NCI-H2227 treated with DMSO at 0.1 percent for 48 hours (cell line): ENCODE measurements at regions not wholly inside any gene's neighbourhood (a gene's known extent, or its start where the extent isn't known, plus 50 kb on each side); places are given as distances from the start of the nearest gene placed in this dataset.

ENCODE experiments used
- DNase-seq: peaks from one replicate; lab custom pipeline; 2025; lab: John Stamatoyannopoulos, UW

GRCh38 chr6:165986914-165987482 lies 180.7 kb downstream of the TBXT start:
- no peak for DNase-seq

GRCh38 chr6:165986311-165986913 lies 181.2 kb downstream of the TBXT start:
- no peak for DNase-seq

- DNase-seq, result no peak
These were observed 181.8 kb downstream of the TBXT start for GRCh38 chr6:165985806-165986299.

- no peak for DNase-seq
These were observed 182.3 kb downstream of the TBXT start for GRCh38 chr6:165985281-165985805.

- DNase-seq, result no peak
These were observed 182.8 kb downstream of the TBXT start for GRCh38 chr6:165984729-165985275.

GRCh38 chr6:165983112-165984072 lies 184.3 kb downstream of the TBXT start:
- DNase-seq, result no peak

DNA sequence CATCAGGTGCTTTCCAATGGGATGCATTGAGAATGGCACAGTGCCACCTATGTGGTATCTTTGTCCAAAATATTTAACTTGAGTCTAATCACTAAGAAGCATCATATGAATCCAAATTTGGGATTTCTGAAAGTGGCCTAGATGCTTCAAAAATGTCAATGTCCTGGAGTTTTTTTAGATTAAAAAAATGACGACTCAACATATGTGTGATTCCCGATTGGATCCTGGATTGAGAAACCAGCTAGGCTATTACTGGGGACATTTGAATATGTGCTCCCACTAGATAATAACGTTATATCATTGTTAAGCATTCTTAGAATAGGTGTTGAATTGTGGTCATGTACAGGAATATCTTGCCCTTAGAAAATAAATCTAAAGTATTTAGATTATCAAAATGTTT lies 189.2 kb downstream of the TBXT start:
- no peak for DNase-seq

- DNase-seq, result no peak
These were observed 191.0 kb downstream of the TBXT start for GRCh38 chr6:165976684-165977083.

GRCh38 chr6:165974817-165975216 lies 192.8 kb downstream of the TBXT start:
- no peak for DNase-seq

DNA sequence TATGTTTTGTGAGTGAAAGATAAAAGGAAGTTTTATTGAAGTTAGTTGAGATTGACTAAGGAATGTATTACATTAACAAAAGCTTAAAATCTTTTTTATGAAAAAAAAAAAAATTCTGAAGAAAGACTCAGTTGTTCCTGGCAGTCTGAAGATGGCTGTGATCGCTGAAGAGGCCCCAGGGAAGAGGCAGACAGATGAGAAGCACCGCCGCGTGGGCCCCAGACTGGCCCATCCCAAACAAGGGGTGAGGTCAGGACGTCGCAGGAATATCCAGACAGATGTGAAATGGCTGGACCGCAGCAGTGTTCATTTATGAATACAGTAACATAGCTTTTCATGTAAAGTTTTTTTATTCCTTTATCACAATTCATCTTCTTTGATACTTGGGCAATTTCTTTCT lies 194.2 kb downstream of the TBXT start:
- DNase-seq, result no peak

GRCh38 chr6:165972139-165972802 lies 195.4 kb downstream of the TBXT start:
- DNase-seq, result no peak

DNA sequence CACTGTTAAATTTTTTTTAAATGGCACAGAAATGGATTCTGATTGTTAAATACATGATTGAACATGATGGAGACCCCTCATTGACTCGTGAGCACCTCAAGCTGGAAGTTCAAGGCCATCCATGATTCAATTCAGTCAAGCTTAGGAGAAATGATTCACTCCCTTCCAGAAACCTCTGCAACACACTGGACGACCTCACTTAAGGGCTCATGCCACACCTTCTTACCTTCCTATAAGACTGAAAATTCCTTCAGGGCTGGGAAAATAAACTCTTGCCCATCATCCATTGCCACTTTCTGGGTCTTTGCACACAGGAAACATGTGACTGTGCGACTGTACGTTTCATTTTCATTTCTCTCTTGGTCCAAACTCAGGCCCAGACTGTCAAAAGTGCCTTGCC lies 196.4 kb downstream of the TBXT start:
- DNase-seq, result no peak

GRCh38 chr6:165970001-165970400 lies 197.7 kb downstream of the TBXT start:
- DNase-seq, result no peak

GRCh38 chr6:165969184-165969583 lies 198.5 kb downstream of the TBXT start:
- DNase-seq, result no peak

DNA sequence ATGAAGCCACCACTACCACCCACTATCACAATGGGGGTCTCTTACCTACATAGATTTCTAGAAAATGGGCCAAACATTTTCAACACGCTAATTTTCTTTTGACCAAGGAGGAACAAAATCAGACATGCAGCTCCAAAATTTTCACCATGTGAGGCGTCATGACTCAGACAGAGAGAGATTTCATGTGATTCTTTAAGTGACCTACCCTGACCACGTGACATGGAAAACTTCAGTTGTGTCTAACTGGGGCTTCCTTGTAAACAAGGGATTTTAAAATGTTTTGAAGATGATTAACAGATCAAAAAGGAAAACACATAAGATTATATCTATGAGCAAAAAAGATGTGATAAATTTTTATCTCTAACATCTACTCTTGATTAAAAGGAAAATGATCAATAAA lies 199.2 kb downstream of the TBXT start:
- no peak for DNase-seq

DNA sequence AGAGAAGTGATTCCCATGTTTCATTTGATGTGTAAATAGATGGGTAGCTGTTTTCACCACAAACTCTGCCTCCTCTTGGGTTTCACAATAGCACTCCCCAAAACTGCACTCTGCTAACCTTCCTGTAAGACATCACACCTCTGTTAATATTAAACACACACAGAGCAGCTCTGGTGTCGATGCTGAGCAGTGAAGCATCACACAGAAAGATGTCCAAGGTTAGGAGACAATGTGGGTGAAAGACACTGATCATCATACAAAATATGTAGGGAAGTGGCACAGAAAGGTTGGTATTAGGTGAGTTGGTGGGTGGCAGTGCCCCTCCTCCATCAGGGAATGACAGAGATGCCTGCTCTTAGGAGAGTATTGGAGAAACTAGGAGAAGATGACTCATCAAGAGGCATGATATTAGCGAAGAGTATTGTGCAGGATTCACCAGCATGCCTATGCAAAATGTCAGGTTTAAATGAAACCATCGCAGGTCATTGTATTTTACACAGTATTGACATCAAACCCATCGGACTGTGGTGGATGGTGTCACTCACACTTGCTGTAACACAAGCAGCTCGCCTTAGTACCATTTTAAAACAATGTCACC lies 199.7 kb downstream of the TBXT start:
- DNase-seq, result no peak

- DNase-seq, result no peak
These were observed 203.9 kb downstream of the TBXT start for GRCh38 chr6:165963750-165964149.

DNA sequence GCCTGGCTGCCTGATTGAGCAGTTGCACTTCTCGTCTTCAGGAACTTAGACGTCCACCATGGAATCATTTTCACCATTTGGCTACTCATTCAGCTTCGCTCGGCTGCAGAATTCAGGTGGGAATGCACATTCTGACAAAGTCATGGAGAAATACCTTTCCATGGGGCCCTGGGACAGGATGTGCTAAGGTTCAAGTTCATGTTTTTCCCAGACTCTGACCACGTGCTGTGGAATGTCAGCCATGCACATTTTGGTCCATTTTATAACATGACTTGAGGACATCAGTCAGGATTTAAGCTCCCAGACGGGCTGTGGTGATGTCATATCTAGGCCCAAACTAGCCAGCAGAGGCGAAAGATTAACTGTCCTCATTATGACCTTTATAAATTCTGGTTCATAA lies 205.3 kb downstream of the TBXT start:
- DNase-seq, result no peak

DNA sequence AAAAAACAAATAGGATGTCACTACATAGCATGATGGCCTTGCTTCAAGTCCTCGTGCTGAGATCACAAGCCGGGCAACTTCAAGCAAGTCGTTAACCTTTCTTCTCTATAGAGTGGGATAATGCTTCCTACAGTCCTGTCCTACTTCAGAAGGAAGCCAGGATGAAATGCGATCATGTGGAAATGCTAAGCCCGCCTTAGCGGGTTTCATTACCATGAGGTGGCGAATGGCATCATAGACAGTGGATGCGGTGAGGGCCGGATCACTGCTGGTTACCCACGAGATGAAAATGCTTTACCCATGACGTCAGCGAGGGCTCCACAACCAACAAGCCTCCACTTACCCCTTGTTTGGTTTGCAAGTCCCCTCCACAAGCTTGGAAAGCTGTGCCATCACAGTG lies 206.4 kb downstream of the TBXT start:
- DNase-seq, result no peak

GRCh38 chr6:165960695-165961094 lies 207.0 kb downstream of the TBXT start:
- no peak for DNase-seq

- DNase-seq, result no peak
These were observed 208.0 kb downstream of the TBXT start for GRCh38 chr6:165959627-165960026.
